Esophagus muscularis mucosa (tissue), 4 donors: ENCODE measurements at regions not wholly inside any gene's neighbourhood (a gene's known extent, or its start where the extent isn't known, plus 50 kb on each side); places are given as distances from the start of the nearest gene placed in this dataset.

Experiments
- EP300 ChIP-seq: sonication (generic); formaldehyde crosslinking; IDR thresholded peaks from one replicate; pipeline ENCODE4 v1.6.1; 2017; ENCODE audit warnings: antibody characterized with exemption
- POLR2A ChIP-seq: fragments of 450-650 bp; IDR thresholded peaks from one replicate; pipeline ENCODE4 v1.6.1; 2017; ENCODE audit warnings: antibody characterized with exemption, moderate library complexity, mild to moderate bottlenecking, low read depth
- POLR2AphosphoS5 ChIP-seq, 2 donors: sonication (generic); formaldehyde crosslinking; IDR thresholded peaks; one replicate each; pipeline ENCODE4 v1.6.1; 2017; ENCODE audit warnings: antibody characterized with exemption in 2 of 2
- TF ChIP-seq, protein P1 (sequence below), 3 experiments: fragments of 200-600 bp in 2 of 3; fragments of 450-650 bp in 1 of 3; sonication (generic) in 2 of 3; IDR thresholded peaks; one replicate each; pipeline ENCODE4 v1.5.1; 2017 to 2019; ENCODE audit warnings: antibody characterized with exemption in 3 of 3, mild to moderate bottlenecking in 2 of 3, moderate library complexity in 1 of 3

DNA sequence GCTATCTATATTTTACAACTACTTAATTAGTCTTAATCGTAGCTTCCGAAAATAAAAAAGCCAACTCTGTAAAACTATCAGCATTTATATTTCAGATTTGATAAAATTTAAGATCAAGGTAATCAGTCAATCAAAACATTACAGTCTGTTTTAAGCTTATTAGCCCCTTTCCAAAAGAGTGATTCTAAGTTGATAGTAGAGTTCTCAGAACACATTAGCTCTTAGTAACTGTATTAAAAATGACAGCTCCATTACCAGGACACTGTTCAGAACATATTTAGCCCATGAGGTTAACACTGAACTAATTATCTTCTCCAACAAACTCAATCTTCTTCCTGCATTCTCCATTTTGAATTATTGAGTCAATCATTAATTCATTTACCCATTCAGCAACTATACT, 110.3 kb upstream of the PALS2 start:
- TF ChIP-seq, protein P1, sequence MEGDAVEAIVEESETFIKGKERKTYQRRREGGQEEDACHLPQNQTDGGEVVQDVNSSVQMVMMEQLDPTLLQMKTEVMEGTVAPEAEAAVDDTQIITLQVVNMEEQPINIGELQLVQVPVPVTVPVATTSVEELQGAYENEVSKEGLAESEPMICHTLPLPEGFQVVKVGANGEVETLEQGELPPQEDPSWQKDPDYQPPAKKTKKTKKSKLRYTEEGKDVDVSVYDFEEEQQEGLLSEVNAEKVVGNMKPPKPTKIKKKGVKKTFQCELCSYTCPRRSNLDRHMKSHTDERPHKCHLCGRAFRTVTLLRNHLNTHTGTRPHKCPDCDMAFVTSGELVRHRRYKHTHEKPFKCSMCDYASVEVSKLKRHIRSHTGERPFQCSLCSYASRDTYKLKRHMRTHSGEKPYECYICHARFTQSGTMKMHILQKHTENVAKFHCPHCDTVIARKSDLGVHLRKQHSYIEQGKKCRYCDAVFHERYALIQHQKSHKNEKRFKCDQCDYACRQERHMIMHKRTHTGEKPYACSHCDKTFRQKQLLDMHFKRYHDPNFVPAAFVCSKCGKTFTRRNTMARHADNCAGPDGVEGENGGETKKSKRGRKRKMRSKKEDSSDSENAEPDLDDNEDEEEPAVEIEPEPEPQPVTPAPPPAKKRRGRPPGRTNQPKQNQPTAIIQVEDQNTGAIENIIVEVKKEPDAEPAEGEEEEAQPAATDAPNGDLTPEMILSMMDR (IDR thresholded peaks at IDR 0.05) = no peak
- TF ChIP-seq POLR2A = no peak
- no peak for TF ChIP-seq POLR2AphosphoS5 (IDR thresholded peaks at IDR 0.05)
- no peak for TF ChIP-seq EP300
